ENCODE measurements at regions not wholly inside any gene's neighbourhood (a gene's known extent, or its start where the extent isn't known, plus 50 kb on each side); places are given as distances from the start of the nearest gene placed in this dataset.

GRCh38 chr1:80767711-80768110, 1033.0 kb upstream of the ADGRL2 start:
- DNase-seq (ENCODE audit: low spot score) = no peak

GRCh38 chr1:80759354-80759753, 1041.4 kb upstream of the ADGRL2 start:
- DNase-seq (ENCODE audit: low spot score) = no peak

GRCh38 chr1:80755944-80756343, 1044.8 kb upstream of the ADGRL2 start:
- no peak for DNase-seq (ENCODE audit: low spot score)

- DNase-seq (ENCODE audit: low spot score) = no peak
These were observed 1049.5 kb upstream of the ADGRL2 start for GRCh38 chr1:80751204-80751603.

- no peak for DNase-seq (ENCODE audit: low spot score)
These were observed 1069.4 kb upstream of the ADGRL2 start for GRCh38 chr1:80731241-80731894.

GRCh38 chr1:80722611-80723010, 1078.1 kb upstream of the ADGRL2 start:
- DNase-seq (ENCODE audit: low spot score) = no peak

- no peak for DNase-seq (ENCODE audit: low spot score)
These were observed 1094.2 kb upstream of the ADGRL2 start for GRCh38 chr1:80706526-80706925.

- DNase-seq (ENCODE audit: low spot score) = no peak
These were observed 1122.3 kb upstream of the ADGRL2 start for GRCh38 chr1:80678438-80678837.

- no peak for DNase-seq (ENCODE audit: low spot score)
These were observed 1125.3 kb upstream of the ADGRL2 start for GRCh38 chr1:80675454-80675853.

GRCh38 chr1:80673935-80674597, 1126.7 kb upstream of the ADGRL2 start:
- no peak for DNase-seq (ENCODE audit: low spot score)

- no peak for DNase-seq (ENCODE audit: low spot score)
These were observed 1132.4 kb upstream of the ADGRL2 start for GRCh38 chr1:80668372-80668771.

- DNase-seq (ENCODE audit: low spot score) = peak; percentile 10
These were observed 1134.7 kb upstream of the ADGRL2 start for GRCh38 chr1:80666073-80666472.

- DNase-seq (ENCODE audit: low spot score) = no peak
These were observed 1141.6 kb upstream of the ADGRL2 start for GRCh38 chr1:80659161-80659560.

GRCh38 chr1:80657707-80658106, 1143.0 kb upstream of the ADGRL2 start:
- no peak for DNase-seq (ENCODE audit: low spot score)

- no peak for DNase-seq (ENCODE audit: low spot score)
These were observed 1143.6 kb upstream of the ADGRL2 start for GRCh38 chr1:80657044-80657643.

GRCh38 chr1:80656641-80657040, 1144.1 kb upstream of the ADGRL2 start:
- no peak for DNase-seq (ENCODE audit: low spot score)

- no peak for DNase-seq (ENCODE audit: low spot score)
These were observed 1144.6 kb upstream of the ADGRL2 start for GRCh38 chr1:80656014-80656636.

GRCh38 chr1:80646053-80646452, 1154.7 kb upstream of the ADGRL2 start:
- DNase-seq (ENCODE audit: low spot score) = no peak

- no peak for DNase-seq (ENCODE audit: low spot score)
These were observed 1155.1 kb upstream of the ADGRL2 start for GRCh38 chr1:80645621-80646020.

GRCh38 chr1:80640978-80641377, 1159.8 kb upstream of the ADGRL2 start:
- DNase-seq (ENCODE audit: low spot score) = no peak

GRCh38 chr1:80639777-80640533, 1160.8 kb upstream of the ADGRL2 start:
- DNase-seq (ENCODE audit: low spot score) = no peak

GRCh38 chr1:80633947-80634706, 1166.6 kb upstream of the ADGRL2 start:
- no peak for DNase-seq (ENCODE audit: low spot score)

Measured in activated CD4-positive, alpha-beta T cell treated with anti-CD3 and anti-CD28 coated beads, Interleukin-2, Interleukin-4, amounts not matched to agents 100 ng/mL and 50 ng/mL, durations not matched to agents 16 hours and 8 hours (primary cell).